Glomerular endothelial cell (primary cell): ENCODE measurements at regions not wholly inside any gene's neighbourhood (a gene's known extent, or its start where the extent isn't known, plus 50 kb on each side); places are given as distances from the start of the nearest gene placed in this dataset.
"Not testable (repeated sequence)": the region's sequence is repeated elsewhere in the genome, so short reads cannot be mapped to it uniquely, and the experiment has no call there.

Source experiments
- DNase-seq: peaks from one replicate; pipeline ENCODE4 v3.0.0-alpha.2; 2011; ENCODE audit warnings: low read depth, low spot score; ENCODE audit errors: extremely low read depth

DNA sequence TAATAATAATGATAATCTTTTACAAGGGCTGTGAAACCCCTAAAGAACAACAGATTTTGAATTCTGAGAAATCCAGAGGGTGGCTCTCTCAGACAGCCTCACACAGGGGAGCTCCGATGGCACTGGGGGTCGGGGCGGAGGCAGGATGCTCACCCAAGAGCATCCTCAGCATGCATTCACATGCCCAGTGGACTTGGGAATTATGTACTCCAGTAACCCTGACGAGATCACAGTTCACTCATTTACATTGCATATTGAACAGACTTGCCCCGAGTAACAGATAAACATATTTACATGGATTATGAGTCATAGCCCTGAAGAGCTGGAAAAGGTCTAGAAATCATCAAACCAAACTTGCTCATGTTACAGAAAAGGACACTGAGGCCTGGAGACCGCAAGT lies 482.7 kb upstream of the JARID2 start:
- DNase-seq: no peak

DNA sequence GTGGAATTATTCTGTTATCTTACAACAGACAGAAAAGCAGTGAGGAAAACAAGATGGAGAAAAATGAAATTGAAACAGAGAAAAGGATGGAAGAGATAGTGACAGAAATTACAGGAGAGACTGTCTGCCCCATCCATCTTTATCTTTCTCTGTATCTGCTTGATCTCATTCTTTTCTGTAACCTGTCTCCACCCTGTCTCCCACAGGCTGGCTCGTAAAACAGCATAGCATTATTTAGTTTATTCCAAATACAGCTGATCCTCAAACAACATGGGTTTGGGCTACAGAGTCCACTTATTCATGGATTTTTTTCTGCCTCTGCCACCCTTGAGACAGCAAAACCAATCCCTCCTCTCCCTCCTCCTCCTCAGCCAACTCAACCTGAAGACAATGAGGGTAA lies 482.3 kb upstream of the JARID2 start:
- DNase-seq: no peak

DNA sequence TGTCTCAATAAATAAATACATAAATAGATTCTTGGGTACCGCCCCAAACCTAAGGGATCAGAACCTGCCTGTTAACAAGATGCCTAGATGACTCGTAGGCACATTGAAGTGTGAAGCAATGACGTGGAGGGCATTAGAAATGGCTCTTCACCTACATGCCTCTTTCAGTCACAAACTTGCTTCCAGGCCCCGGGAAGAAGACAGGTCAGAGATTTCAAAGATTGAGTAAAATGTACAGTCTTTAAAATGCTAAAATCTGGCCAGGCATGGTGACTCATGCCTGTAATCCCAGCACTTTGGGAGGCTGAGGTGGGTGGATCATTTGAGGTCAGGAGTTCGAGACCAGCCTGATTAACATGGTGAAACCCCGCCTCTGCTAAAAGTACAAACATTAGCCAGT lies 480.8 kb upstream of the JARID2 start:
- no peak for DNase-seq

DNA sequence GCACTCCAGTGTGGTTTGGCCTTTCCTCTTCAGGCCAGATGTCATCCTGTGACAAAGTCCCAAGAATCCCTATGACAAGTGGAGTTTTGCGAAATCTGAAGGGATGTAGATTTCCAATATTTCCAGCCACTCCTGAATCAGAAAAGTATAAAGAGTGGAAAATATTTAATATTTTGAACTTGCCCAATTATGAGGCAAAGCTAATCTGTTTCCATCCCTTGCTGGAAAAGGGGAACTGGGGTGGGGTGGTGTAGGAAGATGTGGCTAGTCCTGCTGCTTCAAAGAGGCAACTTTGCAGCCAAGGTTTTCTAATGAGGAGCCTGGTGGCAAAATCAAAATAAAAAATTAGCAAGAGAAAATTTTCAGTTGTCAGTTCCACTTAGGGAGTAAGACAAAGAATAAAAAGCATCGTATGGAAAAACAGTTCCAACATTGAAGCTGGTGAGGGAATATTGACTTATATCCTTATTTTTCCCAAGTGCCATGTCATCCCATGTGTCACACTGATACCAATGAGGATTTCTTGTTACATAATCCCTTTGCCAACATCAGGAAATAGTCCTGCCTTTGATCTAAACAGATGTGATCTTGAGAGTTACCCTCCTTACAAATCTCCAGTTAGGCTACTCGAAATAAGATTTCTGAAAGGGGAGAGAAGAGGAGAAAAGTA lies 480.0 kb upstream of the JARID2 start:
- no peak for DNase-seq

DNA sequence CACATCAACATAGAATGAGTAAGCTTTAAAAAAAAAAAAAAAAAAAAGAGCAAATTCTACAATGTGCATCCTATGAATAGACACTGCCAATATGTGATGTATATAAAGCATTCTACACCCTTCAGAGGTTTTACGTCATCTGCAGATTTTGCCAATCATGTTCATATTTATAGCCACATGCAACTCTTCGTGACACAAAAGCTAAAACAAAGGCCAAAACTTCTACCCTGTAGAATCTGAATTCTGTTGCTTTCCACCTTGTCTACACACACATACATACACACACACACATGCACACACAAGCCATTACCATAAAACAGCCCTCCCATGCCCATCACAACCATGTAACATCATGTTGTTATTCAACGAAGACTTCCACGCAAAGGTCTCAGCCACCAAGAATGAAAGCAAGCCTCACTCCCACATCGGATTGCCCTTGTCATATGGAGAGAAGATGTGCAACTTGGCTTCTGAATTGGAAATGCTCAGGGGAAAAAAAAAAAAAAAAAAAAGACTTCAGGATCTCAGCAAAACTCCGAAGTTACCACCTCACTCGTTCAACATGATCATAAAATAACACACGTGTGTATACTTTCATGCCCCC lies 479.4 kb upstream of the JARID2 start:
- no peak for DNase-seq

DNA sequence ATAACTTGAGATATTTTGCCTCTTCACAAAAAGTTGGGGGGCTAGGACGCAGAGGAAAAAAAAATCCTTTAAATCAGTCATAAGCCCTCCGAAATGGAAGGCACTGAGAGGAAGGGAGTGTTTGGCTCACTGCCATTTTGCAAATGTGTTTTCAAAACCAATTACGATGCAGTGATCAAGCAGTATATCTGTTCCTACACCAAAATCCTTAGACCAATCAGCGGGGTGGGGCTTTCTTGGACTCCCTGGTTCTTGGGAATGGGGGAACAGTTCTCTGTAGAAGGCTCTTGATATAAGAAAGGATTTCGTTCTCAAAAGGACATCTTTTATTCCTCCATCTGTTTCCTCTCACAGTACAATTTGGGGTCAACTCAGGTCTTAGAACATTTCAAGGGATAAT lies 478.6 kb upstream of the JARID2 start:
- DNase-seq: no peak

DNA sequence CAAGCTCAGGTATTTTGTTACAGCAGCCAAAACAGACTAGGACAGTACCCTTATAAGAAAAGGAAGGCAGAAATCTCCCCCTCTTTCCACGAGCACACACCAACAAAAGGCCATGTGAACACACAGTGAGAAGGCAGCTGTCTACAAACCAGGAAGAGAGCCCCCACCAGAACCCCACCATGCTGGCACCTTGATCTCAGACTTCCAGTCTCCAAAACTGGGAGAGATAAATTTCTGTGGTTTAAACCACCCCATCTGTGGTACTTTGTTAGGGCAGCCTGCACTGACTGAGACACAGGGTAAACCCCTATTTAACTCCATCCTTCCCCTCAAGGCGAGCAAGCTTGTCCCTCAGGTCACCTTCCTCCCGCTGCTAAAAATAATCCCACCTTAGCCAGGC lies 475.8 kb upstream of the JARID2 start:
- DNase-seq: no peak

DNA sequence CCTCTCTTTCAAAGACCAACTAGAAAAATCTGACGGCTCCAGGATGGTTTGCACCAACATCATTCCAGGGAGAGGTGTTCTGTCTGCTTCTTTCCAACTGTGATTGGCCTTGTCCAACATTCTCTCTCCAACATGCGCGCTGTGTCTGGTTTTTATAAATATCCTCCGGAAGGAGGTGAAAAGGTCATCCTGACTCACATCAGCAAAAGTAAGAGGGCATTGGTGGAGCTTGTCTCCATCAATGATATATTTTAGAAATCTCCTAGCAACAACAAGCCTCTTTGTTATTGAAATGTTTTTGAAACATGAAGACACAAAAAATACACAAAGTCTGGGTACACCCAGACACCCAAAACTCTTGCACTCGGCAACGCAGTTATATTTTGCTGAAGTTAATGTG lies 475.3 kb upstream of the JARID2 start:
- no peak for DNase-seq

DNA sequence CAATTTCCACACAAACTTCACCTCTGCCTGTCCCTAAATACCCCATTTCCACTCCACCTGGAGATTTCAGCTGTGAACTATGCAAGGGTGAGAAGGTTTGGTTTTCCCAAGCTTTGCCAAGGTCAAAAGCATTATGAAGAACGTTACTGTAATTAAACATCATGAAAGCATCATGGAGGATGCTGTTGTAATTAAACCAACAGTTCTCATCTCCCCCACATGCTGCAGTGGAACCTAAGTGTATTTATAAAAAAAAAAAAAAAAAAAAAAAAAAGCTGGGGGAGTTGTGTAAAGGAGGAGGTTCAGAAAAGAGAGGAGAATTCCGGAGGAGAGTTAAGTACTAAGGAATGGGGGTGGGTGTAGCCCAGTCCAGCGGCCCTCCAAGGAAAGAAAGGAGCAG lies 474.9 kb upstream of the JARID2 start:
- no peak for DNase-seq

DNA sequence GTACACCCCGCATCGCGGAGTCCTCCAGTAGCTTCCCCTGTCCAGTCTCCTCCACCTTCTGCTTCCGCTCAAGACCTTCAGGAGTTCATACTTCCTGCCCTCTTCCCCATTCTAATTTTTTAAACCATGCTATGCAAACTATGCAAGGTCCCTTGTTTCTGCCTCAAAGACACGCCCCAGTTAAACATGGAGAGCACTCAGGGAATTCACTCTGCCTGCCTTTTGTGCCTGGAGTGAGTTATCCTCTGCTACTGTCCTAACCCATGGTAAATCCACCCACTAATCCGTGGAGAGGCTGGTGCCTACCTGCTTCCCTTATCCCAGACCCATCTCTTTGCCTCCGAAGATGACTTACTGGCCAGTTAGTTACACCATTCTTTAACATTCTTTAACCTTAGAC lies 473.7 kb upstream of the JARID2 start:
- DNase-seq: no peak

DNA sequence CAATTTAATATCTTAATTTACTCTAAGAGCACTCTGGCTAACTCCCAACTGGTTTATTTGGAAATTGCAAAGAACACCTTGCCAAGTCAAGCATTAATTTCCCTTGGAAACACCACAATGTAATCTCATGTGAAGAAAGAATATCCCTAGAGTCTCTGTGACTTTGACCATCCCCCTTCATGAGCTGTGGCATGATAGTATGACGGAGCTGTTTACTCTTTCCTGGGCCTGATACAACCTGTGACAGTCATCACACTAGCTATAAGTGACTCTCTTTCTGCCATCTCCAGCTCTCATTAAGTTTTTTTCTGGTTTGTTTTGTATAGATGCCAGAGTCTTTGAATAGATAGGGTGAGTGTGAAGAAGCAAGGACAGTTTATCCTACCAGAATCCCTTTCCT lies 470.3 kb upstream of the JARID2 start:
- DNase-seq: no peak

DNA sequence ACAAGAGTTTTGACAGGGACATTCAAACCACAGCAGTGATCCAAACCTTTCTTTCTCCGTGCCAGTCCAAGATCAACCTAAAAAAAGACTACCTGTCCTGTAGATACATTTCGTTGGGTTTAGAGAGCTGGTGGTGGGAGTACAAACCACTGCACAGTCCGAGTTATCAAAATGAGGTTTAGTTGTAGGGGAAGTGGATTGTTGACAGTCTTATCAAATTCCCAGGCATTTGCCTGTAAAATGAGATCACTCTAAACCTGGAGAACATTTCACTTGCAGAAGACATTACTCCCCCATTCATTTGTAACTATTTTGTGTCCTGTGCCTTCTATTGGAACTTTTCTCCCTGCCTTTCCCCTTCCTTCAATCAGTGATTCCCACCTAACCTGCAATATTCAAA lies 469.6 kb upstream of the JARID2 start:
- no peak for DNase-seq

DNA sequence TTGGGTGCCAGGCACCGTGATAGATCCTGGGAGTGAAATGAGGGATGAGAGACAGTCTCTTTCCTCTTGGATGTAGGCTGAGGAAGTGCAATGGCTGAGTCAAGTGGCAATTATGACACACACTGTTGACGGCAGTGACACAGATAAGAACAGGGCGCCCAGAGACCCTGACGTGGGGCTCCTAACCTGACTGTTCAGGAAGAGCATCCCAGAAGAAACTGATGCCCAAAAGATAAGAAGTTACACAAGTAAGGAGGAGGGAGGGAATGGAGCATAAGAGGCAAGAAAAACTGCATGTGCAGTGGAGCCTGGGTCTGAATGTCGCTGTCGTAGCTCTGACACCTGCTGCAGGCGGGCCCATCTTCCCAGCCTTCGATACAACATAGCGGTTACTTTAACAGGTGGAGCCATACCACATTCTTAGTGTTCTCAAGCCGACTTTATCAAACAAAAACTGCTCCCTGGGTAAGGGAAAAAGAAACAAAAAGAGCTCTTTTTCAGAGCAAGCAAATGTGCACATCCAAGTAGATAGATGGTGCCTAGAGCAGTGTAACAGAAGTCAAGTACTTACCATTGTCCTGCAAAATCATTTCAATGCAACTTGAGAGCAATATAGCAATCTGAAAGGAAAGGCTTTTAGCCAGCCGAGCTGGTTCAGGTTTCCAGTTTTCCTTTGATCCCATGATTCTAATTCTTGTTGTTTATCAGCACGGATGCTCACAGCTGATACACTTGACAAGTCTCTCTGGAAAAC lies 463.9 kb upstream of the JARID2 start:
- no peak for DNase-seq

DNA sequence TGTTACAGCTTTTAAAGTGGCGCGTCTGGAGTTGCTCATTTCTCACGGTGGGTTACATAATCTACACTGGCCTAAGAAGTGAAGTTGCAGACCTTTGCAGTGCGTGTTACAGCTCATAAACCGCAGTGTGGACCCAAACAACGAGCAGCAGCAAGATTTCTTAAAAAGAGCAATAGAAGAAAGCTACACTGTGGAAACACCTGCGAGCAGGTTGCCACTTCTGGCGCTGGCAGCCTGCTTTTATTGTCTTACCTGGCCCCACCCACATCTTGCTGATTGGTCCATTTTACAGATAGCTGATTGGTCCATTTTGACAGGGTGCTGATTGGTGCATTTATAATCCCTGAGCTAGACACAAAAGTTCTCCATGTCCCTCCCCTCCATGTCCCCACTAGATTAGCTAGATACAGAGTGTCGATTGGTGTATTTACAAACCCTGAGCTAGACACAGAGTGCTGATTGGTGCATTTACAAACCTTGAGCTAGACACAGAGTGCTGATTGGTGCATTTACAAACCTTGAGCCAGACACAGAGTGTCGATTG lies 462.9 kb upstream of the JARID2 start:
- DNase-seq: not testable (repeated sequence)

DNA sequence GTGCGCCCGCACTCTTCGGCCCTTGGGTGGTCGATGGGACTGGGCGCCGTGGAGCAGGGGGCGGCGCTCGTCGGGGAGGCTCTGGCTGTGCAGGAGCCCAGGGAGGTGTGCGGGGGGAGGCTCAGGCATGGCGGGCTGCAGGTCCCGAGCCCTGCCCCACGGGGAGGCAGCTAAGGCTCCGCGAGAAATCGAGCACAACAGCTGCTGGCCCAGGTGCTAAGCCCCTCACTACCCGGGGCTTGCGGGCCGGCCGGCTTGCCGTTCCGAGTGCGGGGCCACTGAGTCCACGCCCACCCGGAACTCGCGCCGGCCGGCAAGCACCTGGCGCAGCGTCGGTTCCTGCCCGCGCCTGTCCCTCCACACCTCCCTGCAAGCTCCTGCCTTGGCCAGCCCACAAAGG lies 462.3 kb upstream of the JARID2 start:
- DNase-seq: no peak

DNA sequence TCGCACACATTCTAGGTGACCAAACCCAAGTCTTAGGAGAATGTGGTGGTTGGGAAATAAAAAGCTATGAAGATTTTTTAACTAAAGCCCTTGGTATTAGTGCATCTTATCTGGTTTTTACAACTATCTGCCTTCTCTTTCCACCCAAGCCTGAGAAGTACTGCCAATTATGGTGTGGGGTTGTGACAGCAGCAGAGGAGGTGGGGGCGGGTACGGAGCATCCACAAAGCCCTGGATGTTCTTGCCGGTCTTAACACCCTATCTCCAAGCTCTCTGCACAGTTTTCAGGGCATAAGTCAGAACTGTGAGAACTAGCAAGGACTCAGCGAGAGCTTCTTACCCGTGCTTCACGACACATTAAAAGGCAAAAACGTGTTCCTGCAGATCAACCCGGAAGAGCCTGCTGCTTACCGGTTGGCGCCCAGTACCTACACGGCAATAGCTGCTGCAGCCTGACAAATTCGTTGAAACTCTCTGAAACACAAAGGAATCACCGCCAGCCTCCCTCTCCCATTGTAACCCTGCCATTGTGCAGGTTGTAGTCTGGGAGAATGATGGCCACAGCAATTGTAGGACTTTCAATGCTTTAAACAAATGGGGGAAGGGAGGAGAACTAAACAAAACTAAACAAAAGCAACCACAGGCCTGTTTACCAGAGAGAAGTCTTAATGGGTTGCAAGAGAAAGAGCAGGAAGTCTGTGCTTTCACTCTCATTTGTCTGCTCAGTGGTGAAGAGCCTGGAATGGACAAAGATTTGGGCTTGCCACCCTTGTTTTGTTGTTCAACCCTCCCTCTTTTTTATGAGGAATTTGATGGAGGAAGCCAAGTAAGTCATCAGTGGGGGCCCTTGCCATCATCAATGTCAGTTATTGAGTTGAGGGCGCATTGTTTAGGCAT lies 461.0 kb upstream of the JARID2 start:
- no peak for DNase-seq

DNA sequence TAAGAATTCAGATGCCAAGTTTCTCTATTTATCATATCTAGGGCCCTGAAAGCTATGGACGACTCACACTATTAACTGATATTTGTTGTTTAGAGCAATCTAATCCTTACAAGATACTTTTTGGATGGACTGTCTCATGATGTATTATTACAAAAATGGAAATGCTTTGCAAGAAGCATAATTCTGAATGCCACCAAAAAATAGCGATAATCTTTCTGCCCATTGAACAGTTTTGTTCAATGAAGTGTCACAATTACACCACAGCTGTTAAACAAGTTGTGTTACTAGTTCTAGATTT lies 460.4 kb upstream of the JARID2 start:
- DNase-seq: no peak

DNA sequence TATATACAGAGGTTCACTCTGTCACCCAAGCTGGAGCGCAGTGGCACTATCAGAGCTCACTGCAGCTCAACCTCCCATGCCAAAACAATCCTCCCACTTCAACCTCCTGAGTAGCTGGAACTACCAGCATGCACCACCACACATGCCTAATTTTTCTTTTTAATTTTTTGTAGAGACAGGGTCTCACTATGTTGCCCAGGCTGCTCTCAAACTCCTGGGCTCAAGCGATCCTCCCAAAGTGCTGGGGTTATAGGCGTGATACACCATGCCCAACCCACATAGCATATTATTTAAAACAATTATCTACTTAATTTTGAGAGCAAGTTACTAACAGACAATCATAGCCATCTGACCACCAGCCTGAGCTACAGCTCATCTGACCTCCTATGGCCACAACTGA lies 459.9 kb upstream of the JARID2 start:
- DNase-seq: no peak

DNA sequence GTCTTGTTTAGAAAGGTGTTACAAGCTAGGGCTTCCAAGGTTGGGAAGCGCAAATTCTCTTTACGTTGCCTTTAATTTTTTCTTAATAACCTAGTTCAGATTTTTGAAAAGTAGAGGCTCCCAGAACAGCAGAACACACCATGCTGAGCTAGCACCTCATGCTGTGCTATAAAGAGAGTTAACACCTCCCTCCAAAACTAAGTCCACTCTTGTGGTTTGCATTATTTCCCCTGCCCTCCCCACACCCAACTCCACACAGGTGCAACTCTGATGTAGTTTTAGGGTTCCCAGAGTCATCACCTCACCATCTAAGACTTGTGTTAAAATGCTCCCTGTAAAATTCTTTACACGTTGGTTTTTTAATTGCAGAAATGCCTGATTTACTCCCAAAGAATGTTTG lies 459.4 kb upstream of the JARID2 start:
- no peak for DNase-seq

DNA sequence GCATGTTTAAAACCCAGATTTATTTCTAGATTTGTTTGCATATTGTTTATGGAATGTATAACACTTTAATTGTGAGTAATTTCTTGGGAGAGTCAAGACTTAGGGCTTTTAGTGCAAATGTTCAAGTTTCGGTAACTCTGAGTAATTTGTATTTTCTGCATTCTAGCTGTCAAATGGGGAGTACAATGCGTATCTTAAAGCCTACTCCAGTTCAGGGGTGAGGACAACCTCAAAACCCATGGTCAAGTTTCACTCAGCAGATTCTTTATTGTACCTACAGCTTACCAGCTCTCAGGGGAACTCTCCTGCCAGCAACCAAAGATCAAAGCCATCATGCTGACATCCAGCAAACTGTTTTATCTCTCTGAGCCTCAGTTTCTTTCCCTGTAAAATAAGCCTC lies 458.6 kb upstream of the JARID2 start:
- no peak for DNase-seq

DNA sequence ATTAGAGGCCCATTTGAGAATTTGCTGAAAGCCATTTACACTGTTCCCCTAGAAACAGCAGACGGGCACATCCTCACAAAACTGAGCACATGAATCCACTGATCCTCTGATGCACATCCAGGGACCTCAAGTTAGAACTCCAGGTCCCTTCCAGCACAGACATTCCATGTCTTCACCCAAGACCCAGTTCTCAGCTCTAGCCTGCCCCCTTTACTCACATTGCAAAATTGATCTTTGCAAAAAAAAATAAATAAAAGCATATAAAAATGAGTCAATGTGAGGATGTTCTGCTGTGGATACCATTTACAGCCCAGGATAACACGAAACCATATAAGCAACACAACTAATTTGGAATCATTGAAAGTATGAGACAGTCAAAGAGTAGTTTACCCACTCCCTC lies 458.2 kb upstream of the JARID2 start:
- no peak for DNase-seq
